ENCODE measurements at regions not wholly inside any gene's neighbourhood (a gene's known extent, or its start where the extent isn't known, plus 50 kb on each side); places are given as distances from the start of the nearest gene placed in this dataset.

- TF ChIP-seq ZNF8 (CRISPR knock-in tag; IDR thresholded peaks at IDR 0.05) (no peak), ISL1 (CRISPR knock-in tag; IDR thresholded peaks at IDR 0.05) (no peak), PATZ1 (CRISPR knock-in tag; IDR thresholded peaks at IDR 0.05; ENCODE audit: borderline replicate concordance) (no peak), TOX (CRISPR knock-in tag; IDR thresholded peaks at IDR 0.05; ENCODE audit: borderline replicate concordance) (no peak), ZNF70 (CRISPR knock-in tag; IDR thresholded peaks at IDR 0.05) (no peak)
These were observed 378.2 kb downstream of the BCL11A start (continued) for GRCh38 chr2:60175290-60175689.

- TF ChIP-seq POU6F1 (CRISPR knock-in tag; IDR thresholded peaks at IDR 0.05; ENCODE audit: borderline replicate concordance, low read depth) (no peak), ZC3H10 (CRISPR knock-in tag; IDR thresholded peaks at IDR 0.05) (no peak), TCF4 (CRISPR knock-in tag; IDR thresholded peaks at IDR 0.05; ENCODE audit: borderline replicate concordance) (no peak), CSDC2 (CRISPR knock-in tag; IDR thresholded peaks at IDR 0.05) (no peak), OSR1 (CRISPR knock-in tag; IDR thresholded peaks at IDR 0.05) (no peak), CREB5 (CRISPR knock-in tag; IDR thresholded peaks at IDR 0.05; ENCODE audit: low read depth) (no peak), BACH2 (CRISPR knock-in tag; IDR thresholded peaks at IDR 0.05; ENCODE audit: borderline replicate concordance) (no peak), ZNF70 (CRISPR knock-in tag; IDR thresholded peaks at IDR 0.05) (no peak), GLIS3 (CRISPR knock-in tag; IDR thresholded peaks at IDR 0.05) (no peak), SNAI2 (CRISPR knock-in tag; IDR thresholded peaks at IDR 0.05) (no peak), PPARA (CRISPR knock-in tag; IDR thresholded peaks at IDR 0.05; ENCODE audit: borderline replicate concordance) (no peak), ZFP30 (CRISPR knock-in tag; IDR thresholded peaks at IDR 0.05) (no peak), ARNTL (CRISPR knock-in tag; IDR thresholded peaks at IDR 0.05; ENCODE audit: borderline replicate concordance, low read depth) (no peak), TOX (CRISPR knock-in tag; IDR thresholded peaks at IDR 0.05; ENCODE audit: borderline replicate concordance) (no peak), TSHZ2 (CRISPR knock-in tag; IDR thresholded peaks at IDR 0.05) (no peak), PATZ1 (CRISPR knock-in tag; IDR thresholded peaks at IDR 0.05; ENCODE audit: borderline replicate concordance) (no peak), ZNF8 (CRISPR knock-in tag; IDR thresholded peaks at IDR 0.05) (no peak), ZNF565 (CRISPR knock-in tag; conservative IDR thresholded peaks at IDR 0.05; ENCODE audit: low read depth) (no peak), CSRNP3 (CRISPR knock-in tag; IDR thresholded peaks at IDR 0.05) (no peak)
- no peak for ATAC-seq
These were observed 379.3 kb downstream of the BCL11A start for GRCh38 chr2:60174146-60174545.
